Occipital lobe (tissue), 2 donors: ENCODE measurements at regions not wholly inside any gene's neighbourhood (a gene's known extent, or its start where the extent isn't known, plus 50 kb on each side); places are given as distances from the start of the nearest gene placed in this dataset. TPM values are rescaled to one million over a fixed set of nuclear protein-coding genes. Genes with fewer than 3 reads are reported as not detected.
"Not testable (repeated sequence)": the region's sequence is repeated elsewhere in the genome, so short reads cannot be mapped to it uniquely, and the experiment has no call there.

Experiments
- DNase-seq: peaks from one replicate; lab custom pipeline; 2025; lab: John Stamatoyannopoulos, UW
- small RNA-seq: library from RNA; depleted of rRNA; stranded (forward); fragments of <200 nt; gene quantifications from one replicate; pipeline ENCODE3, GENCODE V24; 2014

- DNase-seq: not testable (repeated sequence)
These were observed 58.7 kb upstream of the ZNF519 start for GRCh38 chr18:14190776-14191442.

DNA sequence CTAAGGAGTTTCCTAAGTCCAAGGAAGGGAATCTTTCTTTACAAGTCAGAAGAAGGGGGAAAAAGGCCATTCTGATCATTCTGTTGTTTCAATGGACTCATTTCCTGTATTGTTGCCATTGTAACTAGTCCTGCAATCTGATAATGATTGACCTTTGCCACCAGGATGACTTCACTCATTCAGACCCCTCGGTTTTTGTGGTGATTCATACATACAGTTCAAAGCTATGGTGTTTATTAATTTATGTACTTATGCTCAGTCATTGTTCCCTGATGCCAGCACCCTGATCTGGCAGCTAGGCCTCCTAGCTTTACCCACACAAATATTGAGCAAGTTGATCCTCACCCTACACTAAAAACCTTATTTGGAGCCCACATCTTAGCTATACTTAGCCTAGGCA is 57.6 kb upstream of the ZNF519 start:
- no peak for DNase-seq

DNA sequence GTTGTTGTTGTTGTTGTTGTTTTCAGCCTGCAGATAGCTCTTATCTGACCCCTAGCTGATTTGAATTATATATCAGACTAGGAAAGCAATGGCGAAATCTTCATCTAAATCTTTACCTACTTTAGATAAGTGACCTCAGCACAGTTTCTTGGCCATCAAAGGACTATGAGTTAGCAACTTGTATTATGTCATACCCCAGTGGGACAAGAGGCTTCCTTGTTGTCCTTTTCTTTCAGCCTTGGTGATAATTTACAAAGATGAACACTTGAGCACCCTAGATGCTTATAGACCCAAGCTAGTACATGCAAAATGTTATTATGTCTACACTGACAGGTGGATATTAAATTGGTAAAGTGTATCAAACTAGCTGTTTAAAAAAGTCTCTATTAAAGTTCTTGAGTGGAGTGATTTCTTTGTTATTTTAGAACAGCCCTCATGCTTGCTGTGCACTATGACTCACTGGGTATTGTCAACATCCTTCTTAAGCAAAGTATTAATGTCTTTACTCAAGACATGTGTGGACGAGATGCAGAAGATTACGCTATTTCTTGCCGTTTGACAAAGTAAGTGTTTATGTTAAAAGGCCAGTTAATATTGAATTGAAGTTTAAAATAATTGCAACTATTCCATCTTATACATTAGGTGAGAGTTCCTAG is 56.6 kb upstream of the ZNF519 start:
- DNase-seq: not testable (repeated sequence)

Small RNA genes lying in the stretch of these regions (small RNA-seq; reads per million reads assigned to genes)
- not detected for gene RNU6-316P
